ENCODE measurements at regions not wholly inside any gene's neighbourhood (a gene's known extent, or its start where the extent isn't known, plus 50 kb on each side); places are given as distances from the start of the nearest gene placed in this dataset.

DNA sequence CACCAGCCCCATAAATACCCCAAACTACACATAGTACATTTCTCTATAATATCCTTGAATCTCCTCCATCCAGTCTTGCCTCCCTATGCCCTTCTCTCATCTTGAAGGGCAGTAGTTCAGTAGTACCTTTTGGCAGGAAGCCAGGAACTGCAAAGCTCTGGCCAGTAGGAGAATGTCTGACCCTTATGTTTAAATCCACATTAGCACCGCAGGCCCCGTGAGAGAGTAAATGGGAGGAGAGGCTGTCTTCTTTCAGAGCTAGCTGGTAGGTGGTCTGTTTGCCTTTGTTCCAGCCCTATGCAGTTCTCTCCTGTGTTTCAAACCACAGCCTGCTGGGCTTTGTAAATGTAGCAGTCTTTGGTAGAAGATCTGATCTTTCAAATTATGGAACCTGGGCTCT is 690.7 kb downstream of the DOK5 start:
- no peak overlapping the region for H3K27ac ChIP-seq
- TF ChIP-seq, protein P1, sequence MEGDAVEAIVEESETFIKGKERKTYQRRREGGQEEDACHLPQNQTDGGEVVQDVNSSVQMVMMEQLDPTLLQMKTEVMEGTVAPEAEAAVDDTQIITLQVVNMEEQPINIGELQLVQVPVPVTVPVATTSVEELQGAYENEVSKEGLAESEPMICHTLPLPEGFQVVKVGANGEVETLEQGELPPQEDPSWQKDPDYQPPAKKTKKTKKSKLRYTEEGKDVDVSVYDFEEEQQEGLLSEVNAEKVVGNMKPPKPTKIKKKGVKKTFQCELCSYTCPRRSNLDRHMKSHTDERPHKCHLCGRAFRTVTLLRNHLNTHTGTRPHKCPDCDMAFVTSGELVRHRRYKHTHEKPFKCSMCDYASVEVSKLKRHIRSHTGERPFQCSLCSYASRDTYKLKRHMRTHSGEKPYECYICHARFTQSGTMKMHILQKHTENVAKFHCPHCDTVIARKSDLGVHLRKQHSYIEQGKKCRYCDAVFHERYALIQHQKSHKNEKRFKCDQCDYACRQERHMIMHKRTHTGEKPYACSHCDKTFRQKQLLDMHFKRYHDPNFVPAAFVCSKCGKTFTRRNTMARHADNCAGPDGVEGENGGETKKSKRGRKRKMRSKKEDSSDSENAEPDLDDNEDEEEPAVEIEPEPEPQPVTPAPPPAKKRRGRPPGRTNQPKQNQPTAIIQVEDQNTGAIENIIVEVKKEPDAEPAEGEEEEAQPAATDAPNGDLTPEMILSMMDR (conservative IDR thresholded peaks at IDR 0.05; ENCODE audit: low read depth): no peak
- ChIA-PET CTCF (no interaction called here), POLR2A (ENCODE audit: low non-redundant PET) (no interaction called here)
- DNase-seq (ENCODE audit: low spot score): no peak

DNA sequence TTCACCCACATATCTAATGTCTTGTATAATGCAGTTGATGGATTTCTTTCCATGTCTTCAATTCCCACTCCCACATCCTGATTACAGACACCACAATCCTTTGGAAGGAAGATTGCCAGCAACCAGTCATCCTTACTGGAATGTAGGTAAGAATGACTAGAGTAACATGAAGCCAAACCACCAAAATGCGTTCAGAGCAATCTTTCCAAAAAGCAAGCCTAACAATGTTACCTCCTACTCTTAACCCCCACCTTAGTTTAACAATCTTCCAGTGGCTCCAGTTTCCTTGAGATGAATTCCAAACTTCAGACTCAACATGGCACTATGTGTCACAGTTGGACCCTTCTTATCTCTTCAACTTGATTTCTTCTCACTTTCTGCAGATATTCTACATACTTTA is 685.6 kb downstream of the DOK5 start:
- DNase-seq (ENCODE audit: low spot score): peak; percentile 53
- ChIA-PET POLR2A (ENCODE audit: low non-redundant PET) (no interaction called here), CTCF (interaction anchor here (0.7 kb wide), 1 partner anchor 9 kb away, joined by 4 read pairs; no protein-coding TSS in a partner anchor)
- TF ChIP-seq, protein P1 (conservative IDR thresholded peaks at IDR 0.05; ENCODE audit: low read depth): no peak
- no peak overlapping the region for H3K27ac ChIP-seq

DNA sequence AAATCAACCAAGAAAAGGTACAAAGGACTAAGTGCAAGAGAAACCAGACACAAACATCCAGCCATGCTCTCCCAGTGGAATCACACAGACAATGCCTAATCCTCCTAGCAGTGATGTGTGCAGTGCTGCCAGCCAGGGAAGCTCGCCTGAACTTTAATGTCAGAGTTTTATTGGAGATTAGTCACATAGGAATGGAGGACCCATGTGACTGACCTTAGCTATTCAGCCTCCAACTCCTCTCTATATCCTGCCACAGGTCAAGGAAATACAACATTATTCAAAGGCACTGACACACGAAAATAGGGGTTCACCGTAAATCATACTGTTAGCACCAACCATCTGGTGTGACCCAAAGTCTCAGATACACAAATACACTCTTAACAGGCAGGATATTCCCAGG is 684.6 kb downstream of the DOK5 start:
- TF ChIP-seq, protein P1 (conservative IDR thresholded peaks at IDR 0.05; ENCODE audit: low read depth): no peak
- no peak overlapping the region for H3K27ac ChIP-seq
- CTCF ChIA-PET: no interaction called here
- POLR2A ChIA-PET (ENCODE audit: low non-redundant PET): no interaction called here
- DNase-seq (ENCODE audit: low spot score): no peak

DNA sequence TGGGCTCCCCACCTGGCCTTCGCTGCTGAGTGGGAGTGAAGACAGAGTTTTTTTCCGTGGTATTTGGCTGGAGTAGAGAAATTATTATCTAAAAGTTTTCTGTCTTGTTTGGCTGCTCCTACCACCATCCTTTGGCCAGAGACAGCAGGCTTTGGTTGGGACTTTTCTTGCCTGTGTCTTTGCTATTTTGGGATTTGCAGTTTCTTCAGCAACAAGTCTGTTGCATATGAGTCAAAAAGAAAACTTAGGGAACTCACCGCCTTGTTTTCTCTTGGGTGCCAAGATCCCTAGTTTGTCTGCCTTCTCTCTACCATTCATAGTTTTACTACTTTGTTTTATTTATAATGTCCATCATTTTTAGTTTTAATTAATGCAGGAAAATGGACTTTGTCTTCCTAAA is 683.8 kb downstream of the DOK5 start:
- TF ChIP-seq, protein P1 (conservative IDR thresholded peaks at IDR 0.05; ENCODE audit: low read depth): no peak
- CTCF ChIA-PET: no interaction called here
- no peak overlapping the region for H3K27ac ChIP-seq
- POLR2A ChIA-PET (ENCODE audit: low non-redundant PET): no interaction called here
- DNase-seq (ENCODE audit: low spot score): no peak

DNA sequence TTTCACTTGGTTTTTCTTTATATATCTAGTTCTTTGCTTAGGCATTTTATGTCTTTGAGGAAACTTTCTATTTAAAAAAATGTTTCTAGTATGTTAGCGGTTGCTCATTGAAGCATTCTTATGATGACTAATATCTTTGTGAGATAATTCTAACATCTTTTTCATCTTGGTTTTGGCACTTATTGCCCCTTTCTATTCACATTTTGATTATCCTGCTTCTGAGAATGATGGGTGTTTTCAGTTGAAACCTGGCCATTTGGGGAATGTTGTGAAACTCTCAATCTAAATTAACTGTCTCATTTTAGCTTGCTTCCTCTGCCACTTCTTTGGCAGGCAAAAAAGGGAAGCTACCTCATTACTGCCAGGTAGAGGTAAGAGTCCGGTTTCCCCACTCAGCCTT is 683.1 kb downstream of the DOK5 start:
- TF ChIP-seq, protein P1 (conservative IDR thresholded peaks at IDR 0.05; ENCODE audit: low read depth): no peak
- no peak for DNase-seq (ENCODE audit: low spot score)
- ChIA-PET CTCF (no interaction called here), POLR2A (ENCODE audit: low non-redundant PET) (no interaction called here)
- H3K27ac ChIP-seq: no peak overlapping the region

DNA sequence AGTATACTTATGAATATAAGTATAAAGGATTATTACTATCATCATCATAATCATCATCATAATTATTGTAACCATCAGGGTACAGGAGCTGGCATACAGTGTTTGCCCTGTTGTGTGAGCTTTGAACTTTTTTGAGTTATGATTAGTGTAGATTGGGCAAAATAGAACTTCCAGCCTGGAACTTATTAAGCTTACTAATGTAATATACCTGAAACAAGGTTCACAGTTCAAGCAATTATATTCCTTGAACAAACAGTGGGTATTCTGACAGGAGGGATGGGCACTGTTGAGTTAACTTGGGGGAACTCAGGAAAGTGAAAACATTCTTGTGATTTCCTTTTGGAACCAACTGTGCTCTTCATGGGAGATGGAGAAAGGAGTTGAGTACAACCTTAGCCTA is 680.0 kb downstream of the DOK5 start:
- no peak for DNase-seq (ENCODE audit: low spot score)
- CTCF ChIA-PET: no interaction called here
- TF ChIP-seq, protein P1 (conservative IDR thresholded peaks at IDR 0.05; ENCODE audit: low read depth): no peak
- H3K27ac ChIP-seq: no peak overlapping the region
- POLR2A ChIA-PET (ENCODE audit: low non-redundant PET): no interaction called here

All from RWPE1 (cell line).